IPS-NIHi11 (cell line): ENCODE measurements at regions not wholly inside any gene's neighbourhood (a gene's known extent, or its start where the extent isn't known, plus 50 kb on each side); places are given as distances from the start of the nearest gene placed in this dataset.

ENCODE experiments used
- DNase-seq: peaks from one replicate; pipeline ENCODE4 v3.0.0; 2012; ENCODE audit warnings: mixed read lengths, low spot score

- DNase-seq = no peak
These were observed 82.2 kb upstream of the APC start for GRCh38 chr5:112655513-112655912.

GRCh38 chr5:112656451-112656850 lies 81.2 kb upstream of the APC start:
- DNase-seq = no peak

GRCh38 chr5:112657804-112658203 lies 79.9 kb upstream of the APC start:
- DNase-seq = no peak

- DNase-seq = no peak
These were observed 77.3 kb upstream of the APC start for GRCh38 chr5:112660359-112660758.

- DNase-seq = no peak
These were observed 74.5 kb upstream of the APC start for GRCh38 chr5:112663146-112663545.

- no peak for DNase-seq
These were observed 69.7 kb upstream of the APC start for GRCh38 chr5:112668016-112668415.

GRCh38 chr5:112668911-112669310 lies 68.8 kb upstream of the APC start:
- no peak for DNase-seq

- DNase-seq = no peak
These were observed 68.2 kb upstream of the APC start for GRCh38 chr5:112669328-112669963.

GRCh38 chr5:112671687-112672086 lies 66.0 kb upstream of the APC start:
- no peak for DNase-seq

GRCh38 chr5:112681481-112681908 lies 56.2 kb upstream of the APC start:
- no peak for DNase-seq

- DNase-seq = no peak
These were observed 55.0 kb upstream of the APC start for GRCh38 chr5:112682621-112683061.

GRCh38 chr5:112684121-112684520 lies 53.6 kb upstream of the APC start:
- DNase-seq = no peak

GRCh38 chr5:112684737-112685136 lies 52.9 kb upstream of the APC start:
- no peak for DNase-seq

- DNase-seq = no peak
These were observed 52.3 kb upstream of the APC start for GRCh38 chr5:112685386-112685785.

GRCh38 chr5:112685931-112686330 lies 51.8 kb upstream of the APC start:
- DNase-seq = no peak

- no peak for DNase-seq
These were observed 51.0 kb upstream of the APC start for GRCh38 chr5:112686675-112687074.

- DNase-seq = peak; percentile 46
These were observed 50.4 kb upstream of the APC start for GRCh38 chr5:112687306-112687705.
